Loucy (cell line): ENCODE measurements at regions not wholly inside any gene's neighbourhood (a gene's known extent, or its start where the extent isn't known, plus 50 kb on each side); places are given as distances from the start of the nearest gene placed in this dataset.

Source experiments
- EZH2phosphoT487 ChIP-seq: fragments of 200-600 bp; IDR thresholded peaks from 2 replicates; pipeline ENCODE4 v1.6.1; 2018; ENCODE audit warnings: antibody characterized with exemption, mild to moderate bottlenecking, moderate library complexity, borderline replicate concordance
- TF ChIP-seq, protein P1 (sequence below): fragments of 200-600 bp; sonication (generic); conservative IDR thresholded peaks from 2 replicates; pipeline ENCODE4 v1.5.1; 2014; ENCODE audit warnings: mild to moderate bottlenecking, antibody characterized with exemption, low read length

GRCh38 chr18:70620837-70621612 lies 332.2 kb downstream of the SOCS6 start:
- TF ChIP-seq, protein P1, sequence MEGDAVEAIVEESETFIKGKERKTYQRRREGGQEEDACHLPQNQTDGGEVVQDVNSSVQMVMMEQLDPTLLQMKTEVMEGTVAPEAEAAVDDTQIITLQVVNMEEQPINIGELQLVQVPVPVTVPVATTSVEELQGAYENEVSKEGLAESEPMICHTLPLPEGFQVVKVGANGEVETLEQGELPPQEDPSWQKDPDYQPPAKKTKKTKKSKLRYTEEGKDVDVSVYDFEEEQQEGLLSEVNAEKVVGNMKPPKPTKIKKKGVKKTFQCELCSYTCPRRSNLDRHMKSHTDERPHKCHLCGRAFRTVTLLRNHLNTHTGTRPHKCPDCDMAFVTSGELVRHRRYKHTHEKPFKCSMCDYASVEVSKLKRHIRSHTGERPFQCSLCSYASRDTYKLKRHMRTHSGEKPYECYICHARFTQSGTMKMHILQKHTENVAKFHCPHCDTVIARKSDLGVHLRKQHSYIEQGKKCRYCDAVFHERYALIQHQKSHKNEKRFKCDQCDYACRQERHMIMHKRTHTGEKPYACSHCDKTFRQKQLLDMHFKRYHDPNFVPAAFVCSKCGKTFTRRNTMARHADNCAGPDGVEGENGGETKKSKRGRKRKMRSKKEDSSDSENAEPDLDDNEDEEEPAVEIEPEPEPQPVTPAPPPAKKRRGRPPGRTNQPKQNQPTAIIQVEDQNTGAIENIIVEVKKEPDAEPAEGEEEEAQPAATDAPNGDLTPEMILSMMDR = no peak
- TF ChIP-seq EZH2phosphoT487 = no peak
